ENCODE measurements at regions not wholly inside any gene's neighbourhood (a gene's known extent, or its start where the extent isn't known, plus 50 kb on each side); places are given as distances from the start of the nearest gene placed in this dataset.
A peak's percentile ranks its signal among the peaks of the same experiment; 100 is the strongest.

GRCh38 chr4:72970756-72971155, 98.8 kb downstream of the COX18 start:
- no peak overlapping the region; the same call in 1 of the 2 replicates for H4K91ac ChIP-seq (ENCODE audit: insufficient read depth, low read depth, low read length)
- H3K4me2 ChIP-seq (ENCODE audit: low read depth, low read length), result no peak overlapping the region
- H2BK5ac ChIP-seq (ENCODE audit: low read depth, low read length, poor library complexity, severe bottlenecking), result no peak overlapping the region
- peaks cover 4% of the 10 kb centered on the region for H3K4me1 ChIP-seq (ENCODE audit: control insufficient read depth, insufficient read depth, low read length)
- no peak overlapping the region for H3K23ac ChIP-seq (ENCODE audit: low read depth, low read length)
- H3K36me3 ChIP-seq (ENCODE audit: control insufficient read depth, insufficient read depth, low read length), result no peaks in the 10 kb centered on the region
- peaks cover 5% of the 10 kb centered on the region for H3K9me1 ChIP-seq (ENCODE audit: insufficient read depth, low read length)
- no peak overlapping the region for H3K56ac ChIP-seq (ENCODE audit: extremely low read depth, insufficient read depth, low read length)
- H3K27ac ChIP-seq (ENCODE audit: insufficient read depth, low read length), result no peak overlapping the region
- no peak for ATAC-seq (ENCODE audit: low read depth)
- H3K79me1 ChIP-seq (ENCODE audit: low read depth in 1 of 2, low read length in 2 of 2), result no peaks in the 10 kb centered on the region
- no peak overlapping the region for H2AFZ ChIP-seq (replicated peaks; ENCODE audit: low read length, poor library complexity)
- peak overlapping the region; percentile 7; the same call in 1 of the 2 replicates for H3K4ac ChIP-seq (ENCODE audit: low read depth, low read length)
- no peaks in the 10 kb centered on the region for H3K27me3 ChIP-seq (ENCODE audit: control insufficient read depth, insufficient read depth, low read length)
- H3K9ac ChIP-seq (ENCODE audit: low read depth, low read length), result no peak overlapping the region
- BruUV-seq (replicated peaks), result no TSS peak
- no peak overlapping the region for H2AK9ac ChIP-seq (replicated peaks; ENCODE audit: low read depth, low read length, poor library complexity)
- POLR2A ChIA-PET (ENCODE audit: unreplicated experiment), result no interaction called here
- no peak overlapping the region for H4K8ac ChIP-seq (ENCODE audit: low read depth in 2 of 2, low read length in 2 of 2)
- dilution Hi-C loops (cut with HindIII; ENCODE audit: low sequenced_read_pairs, unreplicated experiment) (no loop called here), intact Hi-C loops (cut with micrococcal nuclease) (loop anchor here (5.0 kb wide), 1 partner anchor 73 kb away; no protein-coding TSS in a partner anchor), in situ Hi-C loops (cut with MboI; ENCODE audit: low sequenced_read_pairs) (no loop called here)
- H2BK15ac ChIP-seq (ENCODE audit: low read depth, low read length), result no peak overlapping the region
- TF ChIP-seq POLR2A (IDR thresholded peaks at IDR 0.05; ENCODE audit: low read depth, low read length) (no peak), RCOR1 (IDR thresholded peaks at IDR 0.05; ENCODE audit: insufficient replicate concordance, low read length) (no peak), NFE2L2 (IDR thresholded peaks at IDR 0.05; ENCODE audit: low read depth, low read length) (no peak), MAFK (IDR thresholded peaks at IDR 0.05; ENCODE audit: low read depth, low read length) (no peak), RFX5 (IDR thresholded peaks at IDR 0.05; ENCODE audit: low read depth, low read length) (no peak), BHLHE40 (IDR thresholded peaks at IDR 0.05; ENCODE audit: low read depth, low read length) (no peak), CTCF (conservative IDR thresholded peaks at IDR 0.05; ENCODE audit: low read depth, low read length) (no peak), MXI1 (IDR thresholded peaks at IDR 0.05; ENCODE audit: borderline replicate concordance, low read depth, low read length) (no peak), USF2 (IDR thresholded peaks at IDR 0.05; ENCODE audit: low read depth, low read length) (no peak), ELK1 (IDR thresholded peaks at IDR 0.05; ENCODE audit: borderline replicate concordance, low read depth, low read length) (no peak), CEBPB (IDR thresholded peaks at IDR 0.05; ENCODE audit: low read depth, low read length) (no peak), MAZ (IDR thresholded peaks at IDR 0.05; ENCODE audit: borderline replicate concordance, low read depth, low read length) (no peak), FOS (IDR thresholded peaks at IDR 0.05; ENCODE audit: low read depth, low read length) (no peak), CHD1 (IDR thresholded peaks at IDR 0.05; ENCODE audit: low read depth, low read length) (no peak), SMC3 (IDR thresholded peaks at IDR 0.05; ENCODE audit: low read depth, low read length) (no peak), RAD21 (IDR thresholded peaks at IDR 0.05; ENCODE audit: low read length) (no peak)
- no peak overlapping the region for H2AK5ac ChIP-seq (ENCODE audit: low read depth, low read length)
- H4K20me1 ChIP-seq (ENCODE audit: insufficient read depth, low read length), result no peaks in the 10 kb centered on the region
- H2BK20ac ChIP-seq (ENCODE audit: low read depth, low read length), result peak overlapping the region; percentile 42; the same call in 1 of the 2 replicates
- H3K14ac ChIP-seq (replicated peaks; ENCODE audit: low read depth, low read length), result no peak overlapping the region
- H4K5ac ChIP-seq (ENCODE audit: low read depth, low read length), result no peak overlapping the region
- peaks cover 2% of the 10 kb centered on the region; the same call in 1 of the 2 replicates for H3K9me3 ChIP-seq (ENCODE audit: control insufficient read depth, insufficient read depth, low read length)
- no peak overlapping the region for H3K4me3 ChIP-seq (ENCODE audit: insufficient read depth, low read depth, low read length)
- no peak for DNase-seq
- CTCF ChIA-PET, result no interaction called here
- WGBS, 2 experiments (ENCODE audit: extremely low coverage in 2 of 2, insufficient read length in 1 of 2), result no CpG with 5 or more reads among the region's 2 CpGs
- no peak overlapping the region for H3K18ac ChIP-seq (ENCODE audit: low read depth, low read length)
- H2BK120ac ChIP-seq (ENCODE audit: low read depth, low read length), result peak overlapping the region; percentile 17; the same call in 1 of the 2 replicates

All from IMR-90 (cell line).